Loucy (cell line): ENCODE measurements at regions not wholly inside any gene's neighbourhood (a gene's known extent, or its start where the extent isn't known, plus 50 kb on each side); places are given as distances from the start of the nearest gene placed in this dataset.

Experiments
- EZH2phosphoT487 ChIP-seq: fragments of 200-600 bp; IDR thresholded peaks from 2 replicates; pipeline ENCODE4 v1.6.1; 2018; ENCODE audit warnings: antibody characterized with exemption, mild to moderate bottlenecking, moderate library complexity, borderline replicate concordance
- TF ChIP-seq, protein P1 (sequence below): fragments of 200-600 bp; sonication (generic); conservative IDR thresholded peaks from 2 replicates; pipeline ENCODE4 v1.5.1; 2014; ENCODE audit warnings: mild to moderate bottlenecking, antibody characterized with exemption, low read length

DNA sequence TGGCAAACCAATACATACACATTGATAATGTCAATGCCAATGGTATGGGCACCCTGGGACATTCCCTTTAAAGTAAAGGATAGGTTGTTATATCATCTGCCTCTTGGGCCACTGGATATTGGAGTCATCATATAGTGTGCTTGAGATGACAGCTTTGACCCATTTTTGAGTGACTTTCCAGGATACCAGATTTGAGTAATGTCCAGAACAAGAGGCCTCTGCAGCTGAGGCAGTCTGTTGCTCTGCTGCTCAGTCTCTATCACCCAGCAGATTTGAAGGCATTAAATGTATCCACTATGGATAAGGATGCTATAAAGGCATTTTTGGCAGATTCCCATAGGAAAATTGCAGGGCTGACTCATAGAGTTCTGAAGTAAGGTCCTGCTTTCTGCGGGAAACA, 525.6 kb upstream of the SEMA6A start:
- TF ChIP-seq, protein P1, sequence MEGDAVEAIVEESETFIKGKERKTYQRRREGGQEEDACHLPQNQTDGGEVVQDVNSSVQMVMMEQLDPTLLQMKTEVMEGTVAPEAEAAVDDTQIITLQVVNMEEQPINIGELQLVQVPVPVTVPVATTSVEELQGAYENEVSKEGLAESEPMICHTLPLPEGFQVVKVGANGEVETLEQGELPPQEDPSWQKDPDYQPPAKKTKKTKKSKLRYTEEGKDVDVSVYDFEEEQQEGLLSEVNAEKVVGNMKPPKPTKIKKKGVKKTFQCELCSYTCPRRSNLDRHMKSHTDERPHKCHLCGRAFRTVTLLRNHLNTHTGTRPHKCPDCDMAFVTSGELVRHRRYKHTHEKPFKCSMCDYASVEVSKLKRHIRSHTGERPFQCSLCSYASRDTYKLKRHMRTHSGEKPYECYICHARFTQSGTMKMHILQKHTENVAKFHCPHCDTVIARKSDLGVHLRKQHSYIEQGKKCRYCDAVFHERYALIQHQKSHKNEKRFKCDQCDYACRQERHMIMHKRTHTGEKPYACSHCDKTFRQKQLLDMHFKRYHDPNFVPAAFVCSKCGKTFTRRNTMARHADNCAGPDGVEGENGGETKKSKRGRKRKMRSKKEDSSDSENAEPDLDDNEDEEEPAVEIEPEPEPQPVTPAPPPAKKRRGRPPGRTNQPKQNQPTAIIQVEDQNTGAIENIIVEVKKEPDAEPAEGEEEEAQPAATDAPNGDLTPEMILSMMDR = no peak
- TF ChIP-seq EZH2phosphoT487 = no peak
